ENCODE measurements at regions not wholly inside any gene's neighbourhood (a gene's known extent, or its start where the extent isn't known, plus 50 kb on each side); places are given as distances from the start of the nearest gene placed in this dataset.

DNA sequence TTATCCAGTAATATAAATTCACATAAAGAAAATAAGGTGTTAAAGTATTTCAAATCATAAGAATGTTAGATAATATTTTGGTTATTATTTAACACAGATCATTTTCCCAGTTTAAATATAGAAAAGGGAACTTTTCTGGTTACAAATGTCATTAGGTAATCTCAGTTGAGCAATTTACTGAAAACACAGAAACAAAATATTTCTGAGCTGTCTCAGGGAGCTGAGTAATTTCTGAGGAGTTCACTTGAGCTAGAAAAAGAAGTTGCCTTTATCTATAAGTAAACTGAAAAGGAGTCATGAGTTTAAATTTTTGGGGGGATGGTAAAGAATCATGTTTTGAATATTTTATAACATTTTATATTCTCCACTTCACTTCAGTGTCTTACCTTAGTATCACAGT is 855.4 kb upstream of the ARPP21 start:
- DNase-seq (ENCODE audit: low spot score), result no peak

DNA sequence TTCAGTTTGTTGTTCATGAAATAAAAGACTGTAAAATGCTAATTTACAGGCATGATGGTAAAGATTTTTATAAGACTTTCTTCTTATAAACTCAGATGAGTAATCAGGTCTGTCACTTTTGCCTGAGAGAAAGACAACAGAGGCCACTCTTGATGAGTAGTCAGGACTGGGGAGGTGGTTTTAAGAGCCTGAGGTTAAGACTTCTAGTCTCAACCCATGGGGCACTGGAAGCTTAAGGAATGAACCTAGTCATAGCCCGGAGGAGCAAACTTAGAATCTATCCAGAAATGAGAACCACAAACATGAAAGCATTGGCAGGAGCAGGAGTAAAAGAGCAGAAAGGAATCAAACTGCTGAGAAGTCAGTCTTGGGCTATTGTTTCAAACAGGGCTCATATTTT is 846.3 kb upstream of the ARPP21 start:
- no peak for DNase-seq (ENCODE audit: low spot score)

DNA sequence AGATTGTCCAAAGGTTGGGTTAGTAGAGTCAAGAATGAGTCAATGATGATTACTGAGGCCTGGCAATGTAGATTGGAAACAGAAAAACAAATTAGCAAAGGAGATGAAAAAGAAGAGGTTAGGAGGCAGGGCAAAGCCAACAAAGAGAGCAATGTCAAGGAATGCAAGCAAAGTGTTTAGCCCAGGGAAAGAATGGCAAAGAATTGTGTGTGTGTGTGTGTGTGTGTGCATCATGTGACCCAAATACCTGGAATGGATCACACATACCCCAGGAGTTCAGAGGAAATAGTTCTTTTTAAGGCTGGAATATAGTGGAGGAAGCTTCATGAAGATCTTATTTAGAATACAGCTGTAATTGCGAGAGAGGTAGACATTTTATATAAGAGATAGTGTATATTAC is 831.7 kb upstream of the ARPP21 start:
- no peak for DNase-seq (ENCODE audit: low spot score)

DNA sequence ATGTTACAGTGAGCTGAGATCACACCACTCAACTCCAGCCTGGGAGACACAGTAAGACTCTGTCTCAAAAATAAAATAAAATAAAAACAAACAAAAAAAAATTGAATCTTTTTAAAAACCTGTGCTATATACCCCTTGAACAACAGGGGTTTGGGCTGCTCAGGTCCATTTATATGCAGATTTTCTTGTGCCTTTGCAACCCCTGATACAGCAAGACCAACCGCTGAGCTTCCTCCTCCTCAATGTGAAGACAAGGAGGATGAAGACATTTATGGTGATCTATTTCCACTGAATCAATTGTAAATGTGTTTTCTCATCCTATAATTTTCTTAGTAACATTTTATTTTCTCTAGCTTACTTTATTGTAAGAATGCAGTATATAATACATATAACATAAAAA is 831.0 kb upstream of the ARPP21 start:
- no peak for DNase-seq (ENCODE audit: low spot score)

GRCh38 chr3:34828847-34829246 is 810.5 kb upstream of the ARPP21 start:
- no peak for DNase-seq (ENCODE audit: low spot score)

- DNase-seq (ENCODE audit: low spot score), result no peak
These were observed 806.3 kb upstream of the ARPP21 start for GRCh38 chr3:34832865-34833508.

DNA sequence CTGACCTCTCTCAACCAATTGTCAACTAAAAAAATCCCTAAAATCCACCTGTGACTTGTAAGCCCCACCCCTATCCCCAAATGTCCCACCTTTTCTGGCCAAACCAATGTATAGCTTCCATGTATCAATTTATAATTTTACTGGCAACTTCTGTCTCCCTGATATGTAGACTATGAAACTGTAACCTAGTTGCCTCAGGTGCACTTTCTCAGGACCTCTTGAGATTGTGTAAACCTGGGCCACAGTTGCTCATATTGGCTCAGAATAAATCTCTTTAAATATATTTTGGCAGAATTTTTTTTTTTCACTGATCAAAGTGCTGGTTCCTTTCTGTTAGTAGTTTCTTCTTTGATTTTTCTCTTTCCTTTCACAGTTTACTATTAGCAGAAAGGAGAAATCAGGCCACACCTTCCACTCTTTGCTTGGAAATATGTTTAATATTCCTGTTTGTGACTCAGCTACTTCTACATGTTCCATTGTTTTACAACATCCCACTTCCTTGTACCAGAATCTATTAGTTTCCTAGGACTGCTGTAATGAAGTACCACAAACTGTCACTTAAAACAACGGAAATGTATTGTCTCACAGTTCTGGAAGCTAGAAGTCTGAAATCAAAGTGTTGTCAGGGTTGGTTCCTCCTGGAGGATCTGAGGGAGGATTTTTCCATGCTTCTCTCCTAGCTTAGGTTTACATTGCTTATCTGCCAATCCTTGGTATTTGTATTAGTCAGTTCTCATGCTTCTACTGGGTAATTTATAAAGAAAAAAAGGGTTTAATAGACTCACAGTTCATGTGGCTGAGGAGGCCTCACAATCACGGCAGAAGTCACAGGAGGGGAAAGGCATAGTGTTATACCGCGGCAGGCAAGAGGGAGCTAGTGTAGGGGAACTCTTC is 801.2 kb upstream of the ARPP21 start:
- DNase-seq (ENCODE audit: low spot score), result no peak

DNA sequence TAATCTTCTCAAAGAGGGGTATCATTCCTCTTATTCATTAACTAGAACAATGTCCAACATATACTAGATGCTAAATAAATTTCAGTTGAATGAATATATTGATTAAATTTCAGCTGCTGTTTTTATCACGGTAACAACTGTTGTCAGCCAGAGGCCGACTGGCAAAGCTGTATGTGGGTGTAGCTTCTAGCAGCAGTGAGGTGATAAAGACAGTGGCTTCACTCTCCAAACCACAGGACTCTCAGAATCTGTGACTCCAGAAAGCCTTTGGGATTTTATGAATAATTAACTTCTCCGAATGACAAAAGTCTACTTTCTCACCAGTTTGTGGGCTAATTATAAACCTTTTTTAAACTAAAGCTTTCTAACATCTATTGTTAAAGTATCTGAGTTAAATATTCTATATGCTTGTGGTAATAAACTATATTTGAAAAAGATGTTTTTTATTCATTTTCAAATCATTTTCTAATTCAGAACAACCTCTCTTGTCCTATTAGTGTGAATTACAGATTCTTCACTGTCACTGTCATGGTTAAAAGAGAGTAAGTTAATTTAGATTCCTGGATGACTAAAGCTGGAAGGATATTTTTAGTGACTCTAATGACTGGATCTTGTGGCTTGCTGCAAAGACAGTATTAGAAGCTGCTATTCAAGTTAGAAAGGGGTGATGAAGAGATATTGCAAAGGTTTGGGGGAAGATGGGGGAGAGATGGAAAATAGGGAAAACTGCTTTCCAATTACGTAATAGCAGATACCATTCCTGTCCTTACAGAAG is 796.4 kb upstream of the ARPP21 start:
- DNase-seq (ENCODE audit: low spot score), result no peak

- no peak for DNase-seq (ENCODE audit: low spot score)
These were observed 795.1 kb upstream of the ARPP21 start for GRCh38 chr3:34844323-34844620.

GRCh38 chr3:34851137-34851536 is 788.2 kb upstream of the ARPP21 start:
- DNase-seq (ENCODE audit: low spot score), result no peak

GRCh38 chr3:34852844-34853439 is 786.4 kb upstream of the ARPP21 start:
- no peak for DNase-seq (ENCODE audit: low spot score)

DNA sequence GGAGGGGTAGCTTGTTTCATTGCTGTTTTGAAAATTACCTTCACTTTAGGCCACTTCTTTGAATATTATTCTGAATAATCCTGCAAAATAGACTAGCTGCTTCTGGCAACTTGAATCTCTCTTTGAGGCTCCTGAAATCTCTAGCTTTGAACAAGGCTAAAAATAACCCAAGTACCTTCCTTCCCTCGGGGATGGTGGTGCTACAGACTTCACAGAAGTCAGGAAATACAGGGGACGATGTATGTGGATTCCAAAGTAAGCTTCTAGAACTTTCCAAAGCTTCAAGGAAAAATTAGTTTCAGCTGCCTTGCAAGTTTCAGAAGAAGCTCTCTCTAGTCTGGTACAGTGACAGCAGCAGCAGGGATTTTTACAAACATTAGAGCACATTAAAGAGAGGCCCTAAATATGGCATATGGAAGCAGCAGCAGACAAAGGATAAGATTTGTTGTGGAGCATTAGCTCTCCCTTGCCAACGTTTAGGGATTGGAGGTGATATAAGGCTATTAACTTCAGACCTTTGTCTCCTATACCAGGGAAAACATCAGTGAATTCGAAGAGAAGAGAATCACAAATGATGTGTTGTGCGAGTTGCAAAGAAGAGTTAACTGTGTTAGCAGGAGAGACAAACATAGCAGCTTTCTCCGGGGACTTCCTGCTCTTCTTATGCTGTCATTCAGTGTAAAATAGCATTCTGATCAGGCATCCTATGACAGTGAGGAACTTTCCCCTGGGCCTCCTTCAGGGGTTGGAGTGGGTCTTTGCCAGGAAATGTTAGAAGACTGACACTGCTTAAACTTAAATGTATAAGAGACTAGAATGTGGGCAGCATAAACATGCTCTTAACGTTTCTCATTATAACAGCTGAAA is 783.0 kb upstream of the ARPP21 start:
- no peak for DNase-seq (ENCODE audit: low spot score)

GRCh38 chr3:34858067-34858660 is 781.2 kb upstream of the ARPP21 start:
- DNase-seq (ENCODE audit: low spot score), result no peak

- no peak for DNase-seq (ENCODE audit: low spot score)
These were observed 779.6 kb upstream of the ARPP21 start for GRCh38 chr3:34859746-34860145.

- no peak for DNase-seq (ENCODE audit: low spot score)
These were observed 776.9 kb upstream of the ARPP21 start for GRCh38 chr3:34862456-34862855.

GRCh38 chr3:34863485-34863884 is 775.8 kb upstream of the ARPP21 start:
- DNase-seq (ENCODE audit: low spot score), result peak; percentile 58

- DNase-seq (ENCODE audit: low spot score), result no peak
These were observed 775.3 kb upstream of the ARPP21 start for GRCh38 chr3:34864011-34864410.

GRCh38 chr3:34865346-34865745 is 774.0 kb upstream of the ARPP21 start:
- no peak for DNase-seq (ENCODE audit: low spot score)

DNA sequence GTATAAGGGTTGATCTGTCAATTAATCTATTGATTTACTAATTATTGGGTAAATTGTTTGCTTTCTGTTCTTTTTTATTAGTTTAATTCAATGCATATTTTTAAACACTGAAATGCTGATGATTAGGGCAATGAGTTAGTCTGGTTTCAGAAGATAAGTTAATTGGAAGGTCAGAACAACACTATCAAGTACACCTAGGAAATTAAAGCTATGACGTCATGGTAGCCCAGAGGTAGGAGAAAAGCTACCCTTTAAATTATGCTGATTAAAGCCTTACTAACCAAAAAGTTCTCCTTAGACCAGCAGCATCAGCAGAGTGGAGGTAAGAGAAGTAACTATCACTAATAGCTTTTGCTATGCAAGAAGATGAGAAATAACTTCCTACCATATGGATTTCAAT is 770.4 kb upstream of the ARPP21 start:
- DNase-seq (ENCODE audit: low spot score), result no peak

DNA sequence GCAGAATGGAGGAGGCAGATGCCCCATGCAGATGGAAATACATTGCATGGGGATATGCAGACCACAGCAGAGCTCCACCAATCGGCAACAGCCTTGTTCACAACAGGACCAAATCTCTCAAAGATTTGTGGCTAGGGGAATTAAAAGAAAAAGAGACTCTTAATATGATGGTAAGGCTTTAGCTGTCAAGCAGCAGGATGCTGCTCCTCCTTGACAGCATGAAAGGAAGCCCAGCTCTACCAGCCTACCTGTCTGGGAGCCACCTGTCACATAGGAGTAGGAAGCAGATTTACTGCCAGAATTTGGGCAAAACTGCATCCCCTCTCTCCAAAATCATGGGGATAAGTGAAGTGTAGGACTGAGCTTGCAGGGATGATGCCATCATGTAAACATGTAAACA is 769.6 kb upstream of the ARPP21 start:
- DNase-seq (ENCODE audit: low spot score), result no peak

GRCh38 chr3:34872406-34872805 is 766.9 kb upstream of the ARPP21 start:
- no peak for DNase-seq (ENCODE audit: low spot score)

All from NAMALWA (cell line).